NCI-H1436 treated with DMSO at 0.1 percent for 48 hours (cell line): ENCODE measurements at regions not wholly inside any gene's neighbourhood (a gene's known extent, or its start where the extent isn't known, plus 50 kb on each side); places are given as distances from the start of the nearest gene placed in this dataset.

Experiments
- DNase-seq: peaks from one replicate; lab custom pipeline; 2025; lab: John Stamatoyannopoulos, UW

DNA sequence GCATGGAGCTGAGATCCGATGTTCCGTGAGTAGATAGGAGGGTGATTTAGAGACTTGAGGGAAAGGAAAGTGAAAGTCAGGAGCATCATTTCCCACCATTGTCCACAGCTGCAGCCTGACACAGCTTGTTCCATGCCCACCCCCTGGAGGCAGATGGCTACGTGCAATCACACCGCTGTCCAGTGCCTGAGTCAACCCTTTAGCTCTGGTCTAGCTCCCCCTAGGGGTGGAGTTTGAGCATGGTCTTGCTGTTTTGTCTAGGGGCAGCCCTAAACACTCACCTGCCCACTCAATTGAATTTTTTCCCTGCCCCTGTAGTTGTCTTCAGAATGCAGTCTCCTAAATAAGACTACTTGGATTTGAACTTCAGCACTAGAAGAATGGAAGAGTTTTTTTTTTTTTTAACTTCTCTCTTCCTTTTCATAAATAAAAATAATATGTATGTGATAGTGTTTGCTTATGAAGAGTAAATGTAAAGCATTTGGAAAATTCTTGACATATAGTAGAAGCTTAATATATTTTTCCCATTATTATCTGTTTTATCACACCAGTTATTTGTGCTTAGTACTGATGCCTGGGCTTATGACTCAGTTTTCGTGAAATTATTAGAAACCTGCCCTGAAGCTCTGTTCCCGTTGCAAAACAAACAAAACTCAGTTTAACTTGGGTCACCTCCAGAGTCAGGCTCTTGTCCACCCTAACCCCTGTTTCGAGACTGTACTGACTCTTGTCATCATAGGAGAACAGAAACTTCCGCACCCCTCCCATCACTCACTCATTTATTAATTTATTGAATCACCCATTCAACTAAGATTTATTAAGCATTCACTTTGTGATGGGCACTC lies 814.8 kb downstream of the MAFB start:
- DNase-seq: peak; percentile 10

DNA sequence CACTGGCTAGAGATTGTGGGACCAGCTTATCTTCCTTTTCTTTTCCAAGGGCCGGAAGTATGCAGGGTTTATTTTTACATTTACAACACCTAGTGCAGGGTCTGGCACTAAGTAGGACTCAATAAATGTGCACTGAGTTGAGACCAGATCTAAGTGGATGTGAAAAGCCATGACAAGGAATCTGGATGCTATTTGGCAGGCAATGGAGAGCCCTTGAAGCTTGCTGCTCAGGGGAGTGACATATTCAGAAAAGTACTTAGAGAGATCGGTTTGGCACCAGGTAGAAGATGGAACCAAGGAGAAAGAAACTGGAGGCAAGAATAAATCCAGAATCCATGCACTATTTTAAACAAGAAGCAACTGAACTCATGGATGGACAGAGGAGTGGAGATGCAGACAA lies 815.8 kb downstream of the MAFB start:
- no peak for DNase-seq

DNA sequence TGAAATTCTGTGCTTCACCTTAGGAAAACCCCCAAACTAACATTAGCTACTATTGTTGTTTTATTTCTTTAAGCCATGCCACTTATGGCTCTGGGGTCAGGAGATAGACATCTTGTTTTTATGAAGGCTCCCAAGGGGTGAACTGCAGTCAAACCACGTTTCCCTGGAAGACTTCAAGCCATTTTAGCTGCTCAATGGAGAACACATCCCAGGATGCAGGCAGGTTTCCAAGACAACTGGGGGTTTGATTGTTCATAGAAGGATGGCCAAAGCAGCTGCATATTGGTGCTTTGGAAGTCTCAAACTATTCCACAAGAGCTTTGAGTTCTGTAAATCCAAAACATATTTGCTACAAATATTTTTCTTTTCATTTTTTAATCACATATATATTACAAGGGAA lies 818.0 kb downstream of the MAFB start:
- DNase-seq: no peak

DNA sequence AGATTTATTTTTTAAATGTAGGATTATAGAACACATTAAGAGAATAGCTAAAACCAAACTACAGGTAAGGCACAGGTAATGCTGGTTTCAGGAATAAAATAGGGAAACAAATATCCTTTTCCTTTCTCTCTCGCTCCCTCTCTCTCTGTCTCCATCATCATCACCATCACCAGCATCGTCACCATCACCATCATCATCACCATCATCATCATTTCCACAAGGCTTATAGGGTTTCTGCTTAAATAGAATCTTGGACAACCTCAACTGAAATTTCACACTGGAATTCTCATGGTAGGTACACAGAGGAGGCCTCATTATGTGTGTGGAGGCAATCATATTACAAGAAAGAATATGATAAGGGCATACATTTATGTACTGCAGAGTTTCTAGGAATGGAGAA lies 823.6 kb downstream of the MAFB start:
- no peak for DNase-seq

DNA sequence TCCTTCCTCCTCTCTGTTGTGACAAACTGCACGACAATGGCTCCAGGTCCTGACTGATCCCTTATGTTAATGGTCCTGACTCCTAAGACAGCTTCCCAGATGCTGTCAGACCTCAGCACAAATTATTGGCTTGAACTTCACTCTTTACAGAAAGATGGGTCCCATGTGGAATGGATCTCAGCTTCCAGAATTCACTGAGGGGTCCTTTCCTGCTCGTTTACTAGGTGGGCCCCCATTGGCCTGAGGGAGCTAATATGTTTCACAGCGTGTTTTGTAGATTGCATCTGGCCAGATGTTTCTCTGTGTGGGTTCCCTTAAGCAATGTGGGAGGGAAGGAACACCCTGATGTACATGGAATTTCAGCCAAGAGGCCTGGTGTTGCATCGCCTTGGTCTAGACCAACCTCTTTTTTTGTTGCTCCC lies 826.6 kb downstream of the MAFB start:
- no peak for DNase-seq

DNA sequence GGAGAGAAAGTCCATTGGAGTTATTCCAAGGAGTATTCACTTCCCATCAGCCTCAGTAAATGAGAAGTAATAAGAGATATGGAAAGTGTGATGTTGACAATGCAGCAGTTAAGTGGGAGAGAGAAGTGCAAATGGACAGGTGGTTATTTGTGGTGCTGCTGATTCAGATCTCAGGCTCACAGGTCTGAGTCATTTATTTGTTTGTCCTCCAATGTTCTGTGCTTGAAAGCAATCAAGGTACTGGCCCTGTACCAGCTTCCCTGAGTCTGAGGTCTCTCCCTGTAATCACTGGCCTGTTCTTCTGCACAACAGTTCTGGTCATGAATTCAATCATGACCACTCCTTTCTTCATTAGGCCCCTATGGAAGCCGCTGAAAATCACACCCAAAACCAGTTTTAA lies 827.7 kb downstream of the MAFB start:
- peak; percentile 56 for DNase-seq

DNA sequence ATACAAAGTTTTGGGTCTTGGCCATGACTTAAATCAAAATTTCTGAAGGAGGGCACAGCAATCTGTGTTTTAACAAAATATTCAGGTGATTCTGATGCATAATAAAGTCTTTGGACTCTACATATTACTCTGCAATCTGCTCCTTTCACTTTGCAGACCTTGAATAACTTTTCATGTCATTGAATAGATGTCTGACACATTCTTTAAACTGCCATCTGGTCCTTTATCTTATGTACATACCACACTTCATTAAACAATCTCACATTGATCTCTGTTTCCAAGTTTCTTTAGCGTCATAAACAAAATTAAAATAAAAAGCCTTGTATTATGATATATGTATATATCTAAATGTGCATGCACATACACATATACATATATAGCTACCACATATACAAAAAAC lies 831.2 kb downstream of the MAFB start:
- no peak for DNase-seq

DNA sequence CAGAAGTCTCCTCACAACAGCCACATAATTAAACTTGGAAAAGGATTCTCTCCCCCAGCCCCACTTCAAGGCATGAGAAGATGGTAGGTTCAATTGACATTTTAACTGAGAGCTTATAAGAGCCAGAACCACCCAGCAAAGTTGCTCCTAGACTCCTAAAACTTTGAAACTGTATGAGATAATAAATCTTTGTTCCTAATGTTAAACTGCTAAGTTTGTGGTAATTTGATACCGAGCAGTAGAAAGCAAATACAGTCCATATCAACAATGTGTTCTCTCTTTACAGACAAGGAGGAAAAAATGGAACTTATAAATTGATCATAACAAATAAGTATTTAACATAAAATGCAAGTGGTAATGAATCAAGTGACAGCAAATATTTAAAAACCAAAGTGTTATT lies 831.8 kb downstream of the MAFB start:
- no peak for DNase-seq

DNA sequence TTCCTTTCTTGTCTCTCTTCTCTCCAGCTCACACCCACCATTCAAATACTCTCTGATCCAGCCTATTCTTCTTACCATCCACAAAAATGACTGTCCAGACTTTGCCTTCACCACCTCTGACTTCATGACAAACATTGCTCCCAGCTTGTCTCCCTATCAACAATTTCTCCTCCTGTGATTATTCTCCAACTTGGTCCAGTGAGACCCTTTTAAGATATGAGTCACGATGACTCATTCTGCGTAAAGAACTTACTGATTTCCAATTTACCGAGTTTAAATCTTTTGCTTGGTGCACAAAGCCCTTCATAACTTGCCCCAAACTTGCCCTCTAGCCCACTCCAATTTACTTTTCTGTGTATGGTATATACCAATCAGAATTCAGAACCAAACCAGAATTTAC lies 833.2 kb downstream of the MAFB start:
- DNase-seq: no peak

DNA sequence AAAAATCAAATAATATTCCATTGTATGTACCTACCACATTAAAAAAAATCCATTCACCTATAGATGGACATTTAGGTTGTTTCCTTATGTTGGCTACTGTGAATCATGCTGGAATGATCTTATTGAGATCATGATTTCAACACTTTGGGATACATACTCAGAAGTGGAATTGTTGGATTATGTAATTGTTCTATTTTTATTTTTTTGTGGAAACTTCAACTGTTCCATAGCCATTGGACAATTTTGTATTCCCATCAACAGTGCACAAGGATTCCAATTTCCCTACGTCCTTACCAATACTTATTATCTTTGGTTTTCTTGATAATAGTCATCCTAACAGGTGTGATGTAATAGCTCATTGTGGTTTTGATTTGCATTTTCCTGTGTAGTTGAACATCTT lies 834.0 kb downstream of the MAFB start:
- no peak for DNase-seq

DNA sequence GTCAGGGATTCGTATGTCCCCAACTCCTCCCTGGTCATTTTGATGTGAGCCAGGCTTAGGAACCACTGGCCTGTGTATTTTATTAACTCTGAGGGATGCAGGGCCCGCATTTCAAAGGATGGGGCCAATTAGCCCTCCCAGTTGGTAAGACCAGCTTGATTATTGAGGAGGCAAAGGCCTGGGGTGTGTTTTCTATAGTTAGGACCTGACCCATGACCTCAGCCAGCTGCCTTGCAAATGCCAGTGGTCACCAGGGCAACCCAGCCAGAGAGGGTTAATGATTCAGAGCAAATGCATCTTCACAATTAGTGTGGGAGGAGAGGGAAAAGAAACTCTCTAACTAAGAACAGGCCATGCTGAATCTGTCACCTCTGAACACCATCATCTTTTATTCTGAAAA lies 835.4 kb downstream of the MAFB start:
- no peak for DNase-seq

DNA sequence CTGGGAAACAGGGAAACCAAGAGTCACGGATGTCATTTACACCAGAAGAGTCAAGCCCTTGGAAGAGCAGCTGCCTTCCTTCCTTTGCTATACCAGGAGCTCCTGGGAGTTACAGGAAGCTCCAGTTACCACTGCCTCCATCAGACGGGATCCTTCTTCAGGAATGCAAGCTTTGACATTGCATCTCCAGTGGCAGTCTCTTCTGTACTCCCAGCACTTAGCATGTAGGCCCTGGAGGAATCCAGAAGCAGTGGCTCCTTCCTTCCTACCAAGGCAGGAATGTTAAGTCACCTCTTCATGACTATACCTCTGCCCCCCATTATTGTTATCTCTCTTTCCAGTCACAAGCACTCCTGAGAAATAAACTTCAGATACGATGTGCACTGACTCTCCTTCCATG lies 836.0 kb downstream of the MAFB start:
- no peak for DNase-seq

DNA sequence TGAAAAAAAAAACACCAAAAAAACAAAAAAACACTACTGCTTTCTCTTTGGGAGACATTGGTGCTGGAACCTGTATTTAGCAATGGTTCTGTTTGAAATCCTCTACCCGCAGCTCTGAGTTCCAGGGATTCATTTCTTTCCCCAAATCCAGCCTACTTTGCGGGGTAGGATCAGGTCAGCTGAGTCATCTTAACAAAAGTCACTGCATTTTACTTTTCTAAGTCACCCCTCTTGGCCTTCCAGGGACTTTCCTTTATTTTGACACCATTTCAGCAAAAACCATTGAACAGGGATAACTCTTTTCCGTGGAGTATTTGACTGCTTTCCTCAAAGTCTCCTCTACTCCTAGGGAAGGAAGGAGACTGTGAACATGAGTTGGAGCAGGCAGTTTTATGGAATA lies 837.6 kb downstream of the MAFB start:
- DNase-seq: no peak

DNA sequence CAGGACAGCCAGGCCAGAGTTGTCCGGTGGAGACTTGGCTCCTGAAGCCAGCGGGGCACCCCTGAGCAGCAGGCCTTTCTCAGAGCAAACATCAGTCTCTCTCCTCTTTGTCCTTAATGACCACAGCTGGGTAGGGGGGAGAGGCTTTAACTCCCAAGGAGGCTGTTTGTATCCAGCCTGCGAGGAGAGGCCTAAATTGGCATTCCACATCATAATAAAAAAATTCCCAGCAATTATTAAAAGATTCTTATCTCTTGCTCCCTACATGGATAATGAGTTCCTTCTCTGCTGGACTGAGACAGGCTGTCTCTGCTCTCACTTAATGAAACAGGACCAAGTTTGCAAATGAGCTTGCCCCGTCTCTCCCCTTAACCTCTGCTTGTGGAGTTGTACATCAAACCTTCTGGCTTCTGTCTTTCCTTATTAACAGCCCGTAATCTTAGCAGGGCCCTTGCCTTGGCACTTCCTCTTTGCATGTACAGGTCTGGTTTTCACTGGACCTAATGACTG lies 838.2 kb downstream of the MAFB start:
- DNase-seq: no peak

DNA sequence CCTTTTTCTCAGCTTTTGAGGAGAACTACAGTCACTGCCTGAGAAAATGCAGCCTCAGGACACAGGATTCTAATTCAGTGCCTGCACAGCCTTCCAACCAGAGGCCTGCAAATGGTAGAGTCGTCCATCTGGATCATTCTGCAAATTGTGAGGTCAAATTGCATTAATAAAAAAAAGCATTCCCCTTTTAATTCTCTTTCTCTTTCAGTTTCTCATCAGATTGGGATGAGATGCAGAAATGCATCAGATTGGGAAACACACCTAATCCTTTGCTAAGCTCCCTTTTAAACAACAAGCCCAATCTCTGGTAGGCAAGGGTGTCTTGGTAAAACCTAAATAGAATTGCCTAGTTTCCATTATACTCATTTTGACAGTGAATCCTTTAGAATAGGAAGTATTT lies 838.8 kb downstream of the MAFB start:
- DNase-seq: no peak

DNA sequence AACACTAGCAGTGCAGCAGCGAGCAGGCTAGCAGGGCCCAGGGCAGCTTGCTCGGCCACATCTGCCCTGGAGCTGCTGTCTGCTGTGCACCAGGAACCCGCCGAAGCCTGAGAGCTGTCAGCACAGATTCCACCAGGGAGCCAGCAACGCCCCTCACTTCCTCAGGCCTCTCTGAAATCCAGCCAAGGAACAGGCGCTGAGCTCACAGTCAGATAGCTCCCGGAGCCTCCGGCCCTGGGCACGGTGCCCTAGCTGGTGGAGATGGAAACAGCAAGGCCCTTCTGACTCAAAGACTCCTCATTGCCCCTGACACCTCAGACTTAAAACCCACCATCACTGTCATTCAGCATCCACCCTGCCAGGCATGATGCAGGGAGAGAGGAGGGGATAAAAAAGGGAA lies 839.4 kb downstream of the MAFB start:
- no peak for DNase-seq

DNA sequence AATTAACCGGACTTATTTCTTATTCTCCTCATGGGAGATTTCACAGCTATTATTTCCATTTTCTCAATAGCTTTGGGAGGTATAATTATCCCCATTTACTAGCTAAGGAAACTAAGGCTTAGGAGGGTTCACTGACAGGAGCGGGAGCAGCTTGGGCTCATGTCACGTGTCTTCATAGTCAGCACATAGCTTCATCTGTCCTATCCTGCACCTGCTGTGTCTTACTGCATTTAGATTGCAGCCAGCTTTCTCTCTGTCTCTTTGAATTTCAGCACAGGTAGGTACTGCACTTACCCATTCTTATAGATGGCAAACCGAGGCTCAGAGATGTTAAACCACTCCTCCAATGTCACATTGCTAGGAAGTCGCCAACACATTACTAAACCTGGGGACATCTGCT lies 839.9 kb downstream of the MAFB start:
- DNase-seq: no peak

DNA sequence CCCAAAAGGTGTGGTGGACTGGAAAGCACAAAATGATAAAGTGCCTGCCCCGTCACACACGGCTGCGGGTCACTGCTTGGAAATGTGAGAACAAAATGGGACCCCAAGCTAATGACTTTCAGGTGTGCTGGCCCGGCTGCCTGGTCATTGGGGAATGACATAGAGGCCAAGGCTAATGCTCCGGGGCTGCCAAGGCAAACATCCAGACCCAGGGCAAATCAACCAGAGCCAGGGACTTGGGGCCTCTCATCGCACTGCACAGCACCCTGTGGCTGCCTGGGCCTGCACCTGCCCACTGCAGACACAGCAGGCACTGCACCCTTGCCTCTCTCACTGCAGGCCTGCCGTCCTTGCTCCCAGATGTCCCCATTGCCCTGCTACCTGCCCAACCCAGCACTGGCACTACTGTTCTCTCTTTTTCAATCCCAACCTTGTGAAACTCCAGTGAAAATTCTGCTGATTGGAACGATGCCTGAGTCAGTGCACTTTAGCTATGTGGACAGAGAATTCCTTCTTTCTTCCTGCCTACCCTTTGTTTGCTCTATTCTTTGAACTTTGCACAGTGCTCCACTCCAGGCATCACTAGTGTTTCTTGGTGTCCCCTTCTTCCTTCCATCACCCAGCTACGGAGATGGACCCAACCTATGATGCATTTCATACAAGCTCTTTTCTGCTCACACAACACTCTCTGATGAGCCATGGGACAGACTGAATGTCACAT lies 849.5 kb downstream of the MAFB start:
- no peak for DNase-seq

DNA sequence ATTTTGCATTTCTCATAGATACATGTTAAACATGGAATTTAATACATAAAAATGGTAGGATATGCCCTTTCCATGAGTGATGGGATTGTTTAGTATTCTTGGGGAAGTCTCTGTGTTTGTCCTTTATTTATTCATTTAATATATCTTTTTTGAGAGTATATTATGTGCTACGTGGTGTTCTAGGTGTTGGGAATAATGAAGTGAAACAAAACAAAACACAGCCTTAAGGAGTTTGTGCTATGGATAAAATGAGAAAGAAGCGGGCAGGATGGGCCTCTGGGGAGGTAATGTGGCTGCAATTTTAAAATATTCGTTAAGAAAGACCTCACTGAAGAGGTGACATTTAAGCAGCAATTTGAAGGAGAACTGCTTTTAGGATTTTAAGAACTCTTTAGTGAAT lies 851.5 kb downstream of the MAFB start:
- no peak for DNase-seq

DNA sequence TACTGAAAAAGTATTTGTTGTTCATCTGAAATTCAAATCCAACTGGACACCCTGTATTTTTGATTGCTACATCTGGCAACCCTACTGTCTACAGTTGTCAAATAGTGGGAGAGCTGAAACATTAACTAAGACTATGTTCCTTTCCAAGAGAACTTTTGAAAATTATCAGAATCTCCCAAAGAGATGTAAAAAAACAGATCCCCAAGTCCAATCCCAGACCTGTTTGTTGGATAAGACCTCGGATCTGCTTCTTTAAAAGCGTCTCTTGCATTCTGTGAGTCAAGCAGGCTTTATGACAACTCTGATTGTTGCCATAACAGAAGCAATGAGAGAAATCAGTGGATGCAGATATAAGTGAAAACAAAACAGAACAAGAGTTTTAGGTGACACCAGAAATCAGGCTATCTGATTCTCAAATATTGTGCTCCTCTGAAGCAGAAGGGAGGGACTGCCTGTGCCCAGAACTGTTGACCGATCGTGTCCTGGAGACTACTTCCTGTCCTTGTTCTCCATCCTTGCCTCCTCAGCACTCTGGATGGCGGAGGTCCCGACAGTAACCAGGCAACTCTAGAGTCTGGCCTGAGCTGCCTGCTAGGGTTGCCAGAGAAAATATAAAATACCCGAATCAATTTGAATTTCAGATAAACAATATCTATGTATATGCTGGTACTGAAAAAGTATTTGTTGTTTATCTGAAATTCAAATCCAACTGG lies 853.8 kb downstream of the MAFB start:
- DNase-seq: no peak

DNA sequence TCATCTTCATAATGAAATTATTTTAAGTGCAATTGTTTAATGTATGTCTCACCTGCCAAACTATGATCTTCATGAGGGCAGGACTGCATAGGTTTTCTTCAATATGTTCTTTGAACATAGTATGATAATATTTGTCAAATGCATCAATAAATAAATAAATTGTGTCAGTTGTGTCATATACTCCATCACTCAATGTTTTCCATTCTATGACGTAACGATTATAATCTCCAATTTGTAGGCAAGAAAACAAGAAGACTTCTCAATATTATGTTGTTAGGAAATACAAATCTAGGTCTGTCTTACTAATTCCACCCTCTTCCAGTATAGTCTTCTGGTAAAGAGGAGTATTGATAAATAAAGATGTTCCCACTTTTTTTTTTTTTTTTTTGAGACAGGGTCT lies 858.1 kb downstream of the MAFB start:
- no peak for DNase-seq

DNA sequence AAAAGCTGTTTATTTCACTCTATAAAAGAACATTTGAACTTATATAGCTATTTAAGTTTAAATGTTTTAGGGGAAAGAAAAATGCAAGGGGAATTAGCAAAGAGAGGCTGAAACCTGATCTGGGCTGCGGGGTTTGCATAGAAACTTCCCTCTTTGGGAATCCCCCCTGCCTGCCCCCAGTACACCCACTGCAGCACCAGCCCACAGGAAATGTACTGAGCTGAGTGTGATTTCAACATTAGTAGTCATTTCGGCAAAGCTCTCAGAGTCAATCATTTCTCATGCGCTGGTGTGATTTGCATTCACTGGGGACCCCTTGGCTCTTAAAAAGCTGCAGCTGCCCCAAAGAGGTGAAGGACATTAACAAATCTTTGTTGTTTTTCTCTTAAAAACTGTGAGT lies 859.4 kb downstream of the MAFB start:
- no peak for DNase-seq

DNA sequence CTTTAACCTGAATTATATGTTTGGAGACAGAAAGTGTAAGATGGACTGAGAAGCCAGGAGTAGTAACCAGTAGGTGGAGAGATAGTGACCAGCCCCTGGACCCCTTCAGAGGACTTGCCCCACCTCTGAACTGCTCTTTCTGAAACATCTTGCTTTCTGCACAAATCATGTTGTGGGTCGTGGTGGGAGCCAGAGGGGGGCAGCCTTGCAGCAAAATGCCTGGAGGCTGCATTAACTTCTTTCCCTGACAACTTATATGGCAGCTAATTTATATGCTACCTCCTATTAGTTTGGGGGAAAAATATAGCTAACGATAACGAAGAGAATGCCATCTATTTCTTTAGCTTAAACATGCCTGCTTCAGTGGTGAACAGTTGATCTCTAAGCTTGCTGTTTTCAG lies 859.8 kb downstream of the MAFB start:
- DNase-seq: no peak
